ENCODE measurements at regions not wholly inside any gene's neighbourhood (a gene's known extent, or its start where the extent isn't known, plus 50 kb on each side); places are given as distances from the start of the nearest gene placed in this dataset.

DNA sequence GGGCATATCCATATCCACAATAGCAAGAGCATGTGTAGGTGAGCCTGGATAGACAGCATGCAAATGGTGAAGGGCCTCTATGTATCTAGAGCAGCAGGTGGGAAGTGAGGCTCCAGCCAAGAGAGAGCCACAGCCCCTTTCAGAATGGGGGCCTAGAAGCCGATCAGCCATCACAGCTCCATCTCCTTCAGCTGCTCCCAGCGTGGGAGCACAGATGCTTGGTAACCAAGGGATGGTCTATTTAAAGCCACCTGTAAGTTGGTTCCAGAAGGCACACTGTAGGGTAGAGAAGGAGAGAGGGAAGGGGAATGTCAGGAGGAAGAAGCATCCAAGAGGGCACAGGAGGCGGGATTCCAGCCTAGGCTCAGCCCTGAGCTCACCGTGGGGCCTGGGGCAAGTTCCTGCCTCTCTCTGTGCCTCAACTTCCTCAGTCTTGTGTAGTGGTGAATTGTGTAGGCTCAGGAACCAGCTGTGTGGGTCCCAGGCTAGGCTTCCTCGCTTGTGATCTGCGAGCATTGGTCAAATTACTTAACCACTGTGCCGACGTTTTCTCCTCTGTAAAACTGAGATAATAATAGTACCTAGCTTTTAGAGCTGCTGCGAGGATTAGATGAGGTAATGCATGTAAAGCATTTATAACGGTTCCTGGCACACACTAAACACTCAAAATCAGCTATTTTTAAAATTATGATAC, 122.9 kb upstream of the NAV2 start:
- TF ChIP-seq, protein P1, sequence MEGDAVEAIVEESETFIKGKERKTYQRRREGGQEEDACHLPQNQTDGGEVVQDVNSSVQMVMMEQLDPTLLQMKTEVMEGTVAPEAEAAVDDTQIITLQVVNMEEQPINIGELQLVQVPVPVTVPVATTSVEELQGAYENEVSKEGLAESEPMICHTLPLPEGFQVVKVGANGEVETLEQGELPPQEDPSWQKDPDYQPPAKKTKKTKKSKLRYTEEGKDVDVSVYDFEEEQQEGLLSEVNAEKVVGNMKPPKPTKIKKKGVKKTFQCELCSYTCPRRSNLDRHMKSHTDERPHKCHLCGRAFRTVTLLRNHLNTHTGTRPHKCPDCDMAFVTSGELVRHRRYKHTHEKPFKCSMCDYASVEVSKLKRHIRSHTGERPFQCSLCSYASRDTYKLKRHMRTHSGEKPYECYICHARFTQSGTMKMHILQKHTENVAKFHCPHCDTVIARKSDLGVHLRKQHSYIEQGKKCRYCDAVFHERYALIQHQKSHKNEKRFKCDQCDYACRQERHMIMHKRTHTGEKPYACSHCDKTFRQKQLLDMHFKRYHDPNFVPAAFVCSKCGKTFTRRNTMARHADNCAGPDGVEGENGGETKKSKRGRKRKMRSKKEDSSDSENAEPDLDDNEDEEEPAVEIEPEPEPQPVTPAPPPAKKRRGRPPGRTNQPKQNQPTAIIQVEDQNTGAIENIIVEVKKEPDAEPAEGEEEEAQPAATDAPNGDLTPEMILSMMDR (IDR thresholded peaks at IDR 0.05; ENCODE audit: insufficient read depth, low read depth, low read length), result no peak
- no peak for TF ChIP-seq EZH2 (IDR thresholded peaks at IDR 0.05; ENCODE audit: insufficient read depth, low read length)
